B cell (primary cell): ENCODE measurements at regions not wholly inside any gene's neighbourhood (a gene's known extent, or its start where the extent isn't known, plus 50 kb on each side); places are given as distances from the start of the nearest gene placed in this dataset.

Source experiments
- ATAC-seq: fragments of 200-7000 bp; cut with Tn5 transposase; one replicate; pipeline ENCODE4 v1.10.0; 2021; ENCODE audit warnings: low read depth, mild to moderate bottlenecking, moderate number of reproducible peaks, moderate library complexity
- CTCF ChIA-PET: fragments of 350-600 bp; sonication (Branson Sonifier 250); formaldehyde crosslinking; loops from one replicate; lab custom pipeline; 2021; ENCODE audit warnings: antibody characterized with exemption, inconsistent platforms; lab: Charles Lee
- POLR2A ChIA-PET: fragments of 350-600 bp; sonication (Branson Sonifier 250); formaldehyde crosslinking; loops from one replicate; lab custom pipeline; 2021; ENCODE audit warnings: antibody characterized with exemption; lab: Charles Lee
- DNase-seq: peaks from one replicate; pipeline ENCODE4 v3.0.0; 2013
- H2AFZ ChIP-seq: 2 replicates; pipeline ENCODE4 v1.6.1; 2012; ENCODE audit warnings: mild to moderate bottlenecking, low read depth, low read length; ENCODE audit not compliant: insufficient read depth, poor library complexity, severe bottlenecking
- H3K27ac ChIP-seq, 2 donors: 1 replicate in 1 of 2; 2 replicates in 1 of 2; pipeline ENCODE4 v1.5.1; 2012 to 2013; ENCODE audit warnings: low read length in 2 of 2, mild to moderate bottlenecking in 2 of 2, moderate library complexity in 1 of 2
- H3K27me3 ChIP-seq, 4 experiments: fragments of 200-600 bp in 1 of 4; sonication (generic) in 1 of 4; replicated peaks in 1 of 4; 1 replicate in 2 of 4; 2 replicates in 2 of 4; pipeline versions ENCODE4 v1.6.1 to v1.7.0; 2013 to 2016; ENCODE audit warnings: low read length in 3 of 4, mild to moderate bottlenecking in 2 of 4, mixed read lengths in 1 of 4, moderate library complexity in 1 of 4; ENCODE audit not compliant: insufficient read depth in 4 of 4, control insufficient read depth in 3 of 4; ENCODE audit errors: control extremely low read depth in 1 of 4
- H3K36me3 ChIP-seq, 2 experiments: replicated peaks in 1 of 2; 1 replicate in 1 of 2; 2 replicates in 1 of 2; pipeline versions ENCODE4 v1.6.1 to v1.7.1; 2013; ENCODE audit warnings: low read length in 1 of 2; ENCODE audit not compliant: insufficient read depth in 2 of 2, control insufficient read depth in 1 of 2; ENCODE audit errors: control extremely low read depth in 1 of 2, extremely low read depth in 1 of 2
- H3K4me1 ChIP-seq, 2 donors: fragments of 200-600 bp in 1 of 2; sonication (generic) in 1 of 2; 1 replicate in 1 of 2; 2 replicates in 1 of 2; pipeline versions ENCODE4 v1.5.1 to v1.6.1; 2013 to 2017; ENCODE audit warnings: low read length in 2 of 2; ENCODE audit not compliant: control insufficient read depth in 2 of 2, insufficient read depth in 2 of 2
- H3K4me2 ChIP-seq: replicated peaks from 2 replicates; pipeline ENCODE3; 2012; ENCODE audit warnings: mild to moderate bottlenecking, low read depth, low read length; ENCODE audit not compliant: poor library complexity, severe bottlenecking
- H3K4me3 ChIP-seq, 5 experiments: fragments of 200-600 bp in 1 of 5; sonication (generic) in 1 of 5; 1 replicate in 3 of 5; 2 replicates in 2 of 5; pipeline versions ENCODE4 v1.5.1 to v1.7.0; 2011 to 2016; ENCODE audit warnings: low read length in 4 of 5, mild to moderate bottlenecking in 4 of 5, low read depth in 2 of 5, control low read depth in 1 of 5, moderate library complexity in 1 of 5; ENCODE audit not compliant: insufficient read depth in 1 of 5; ENCODE audit errors: control extremely low read depth in 1 of 5, extremely low read depth in 1 of 5
- H3K79me2 ChIP-seq: fragments of 200-600 bp; sonication (generic); one replicate; pipeline ENCODE4 v1.6.0; 2016; ENCODE audit warnings: low read length; ENCODE audit not compliant: control insufficient read depth, insufficient read depth
- H3K9ac ChIP-seq: fragments of 200-600 bp; sonication (generic); 2 replicates; pipeline ENCODE4 v1.6.1; 2017; ENCODE audit warnings: mild to moderate bottlenecking, low read length, moderate library complexity
- H3K9me3 ChIP-seq, 3 donors: one replicate each; pipeline versions ENCODE4 v1.6.1 to v1.7.1; 2013; ENCODE audit warnings: low read length in 2 of 3; ENCODE audit not compliant: control insufficient read depth in 2 of 3, insufficient read depth in 1 of 3; ENCODE audit errors: control extremely low read depth in 1 of 3
- H4K20me1 ChIP-seq: 2 replicates; pipeline ENCODE4 v1.6.0; 2012; ENCODE audit warnings: mild to moderate bottlenecking, low read length; ENCODE audit not compliant: insufficient read depth, control insufficient read depth, poor library complexity, severe bottlenecking
- H3K27ac Mint-ChIP-seq: one replicate; pipeline ENCODE4 v1.8.0; 2021; ENCODE audit warnings: mixed read lengths
- H3K27me3 Mint-ChIP-seq: one replicate; pipeline ENCODE4 v1.8.0; 2021; ENCODE audit warnings: mixed read lengths
- H3K4me1 Mint-ChIP-seq: one replicate; pipeline ENCODE4 v1.8.0; 2021; ENCODE audit warnings: mixed read lengths
- H3K4me3 Mint-ChIP-seq: one replicate; pipeline ENCODE4 v1.8.0; 2021; ENCODE audit warnings: mixed read lengths
- H3K9me3 Mint-ChIP-seq: one replicate; pipeline ENCODE4 v1.8.0; 2022; ENCODE audit warnings: mixed read lengths; ENCODE audit not compliant: insufficient read depth
- CTCF ChIP-seq: fragments of 200-600 bp; IDR thresholded peaks from one replicate; pipeline ENCODE4 v1.8.0; 2022; ENCODE audit warnings: antibody characterized with exemption, mild to moderate bottlenecking
- EZH2 ChIP-seq: IDR thresholded peaks from 2 replicates; pipeline ENCODE4 v1.6.1; 2012; ENCODE audit warnings: borderline replicate concordance, low read depth, mild to moderate bottlenecking, moderate library complexity, low read length; ENCODE audit not compliant: insufficient read depth, poor library complexity, severe bottlenecking
- whole genome bisulfite sequencing: methylation state at CpG from one replicate; pipeline ENCODE4 v1.1.5; 2013; ENCODE audit warnings: missing lambda C conversion rate; ENCODE audit not compliant: insufficient coverage; 5-methylcytosine and 5-hydroxymethylcytosine counted together
- intact Hi-C: fragments of 100-400 bp; cut with micrococcal nuclease; formaldehyde crosslinking; loops from one replicate; pipeline ENCODE4 v1.10.0; 2022

GRCh38 chr1:29520571-29521437 lies 284.5 kb downstream of the PTPRU start:
- WGBS = 73% methylated on average over 9 of the region's 11 CpGs
- POLR2A ChIA-PET = no interaction called here
- no peak overlapping the region for H3K4me3 ChIP-seq
- Mint-ChIP-seq H3K4me3 (no peak overlapping the region), H3K4me1 (no peaks in the 10 kb centered on the region), H3K27me3 (peaks cover 23% of the 10 kb centered on the region), H3K27ac (no peak overlapping the region), H3K9me3 (no peaks in the 10 kb centered on the region)
- ATAC-seq = no peak
- H3K9me3 ChIP-seq = no peaks in the 10 kb centered on the region
- no peaks in the 10 kb centered on the region for H3K36me3 ChIP-seq
- H3K4me1 ChIP-seq = no peaks in the 10 kb centered on the region
- CTCF ChIA-PET = no interaction called here
- no peaks in the 10 kb centered on the region for H3K27me3 ChIP-seq
- no peak for DNase-seq
- no peaks in the 10 kb centered on the region for H3K79me2 ChIP-seq
- intact Hi-C loops = no loop called here
- no peaks in the 10 kb centered on the region for H4K20me1 ChIP-seq
- no peak overlapping the region for H2AFZ ChIP-seq
- H3K27ac ChIP-seq = no peak overlapping the region
- H3K4me2 ChIP-seq = no peak overlapping the region
- H3K9ac ChIP-seq = no peak overlapping the region
- TF ChIP-seq EZH2 (no peak), CTCF (no peak)

GRCh38 chr1:29519788-29520110 lies 283.4 kb downstream of the PTPRU start:
- WGBS = 69% methylated on average over 8 of the region's 8 CpGs
- H3K79me2 ChIP-seq = no peaks in the 10 kb centered on the region
- H3K4me1 Mint-ChIP-seq = no peaks in the 10 kb centered on the region
- DNase-seq (no peak), ATAC-seq (no peak)
- no peak for TF ChIP-seq EZH2
- no peak for TF ChIP-seq CTCF
- no peaks in the 10 kb centered on the region for H3K9me3 ChIP-seq
- no peak overlapping the region for H3K9ac ChIP-seq
- H3K27ac ChIP-seq = no peak overlapping the region
- ChIA-PET CTCF (no interaction called here), POLR2A (no interaction called here)
- intact Hi-C loops = no loop called here
- no peaks in the 10 kb centered on the region for H3K9me3 Mint-ChIP-seq
- H3K36me3 ChIP-seq = no peaks in the 10 kb centered on the region
- no peak overlapping the region for H2AFZ ChIP-seq
- H4K20me1 ChIP-seq = no peaks in the 10 kb centered on the region
- peaks cover 20% of the 10 kb centered on the region for H3K27me3 Mint-ChIP-seq
- H3K27ac Mint-ChIP-seq = no peak overlapping the region
- H3K27me3 ChIP-seq = no peaks in the 10 kb centered on the region
- H3K4me1 ChIP-seq = no peaks in the 10 kb centered on the region
- H3K4me3 Mint-ChIP-seq = no peak overlapping the region
- H3K4me2 ChIP-seq = no peak overlapping the region
- no peak overlapping the region for H3K4me3 ChIP-seq
